GM23248 (cell line): ENCODE measurements at regions not wholly inside any gene's neighbourhood (a gene's known extent, or its start where the extent isn't known, plus 50 kb on each side); places are given as distances from the start of the nearest gene placed in this dataset.

Experiments used
- EZH2 ChIP-seq: fragments of 200-600 bp; sonication (generic); IDR thresholded peaks from 2 replicates; pipeline ENCODE4 v1.6.1; 2018; ENCODE audit warnings: antibody characterized with exemption, mild to moderate bottlenecking; ENCODE audit not compliant: insufficient read depth, poor library complexity, severe bottlenecking
- EZH2phosphoT487 ChIP-seq: fragments of 200-600 bp; sonication (generic); IDR thresholded peaks from 2 replicates; pipeline ENCODE4 v1.6.1; 2018; ENCODE audit warnings: antibody characterized with exemption, moderate library complexity, mild to moderate bottlenecking, low read depth; ENCODE audit not compliant: insufficient read depth

DNA sequence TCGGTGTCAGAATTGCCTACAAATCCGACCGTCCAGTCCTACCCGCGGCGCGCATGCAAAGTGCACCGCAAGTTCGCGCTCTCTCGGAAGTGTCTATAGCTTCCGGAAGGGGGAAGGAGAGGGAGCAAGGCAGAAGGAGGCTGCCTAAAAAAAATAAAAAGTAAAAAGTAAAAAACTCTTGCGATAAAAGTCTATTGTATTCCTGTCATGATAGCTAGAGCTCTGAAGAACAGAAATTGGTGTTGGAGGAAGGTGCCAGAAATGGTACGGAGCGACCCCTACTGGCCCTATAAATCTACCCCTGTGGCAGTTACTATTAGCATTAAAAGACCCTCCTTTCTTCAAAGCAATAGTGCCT, 241.5 kb downstream of the KDM5D start:
- TF ChIP-seq EZH2 (no peak), EZH2phosphoT487 (no peak)
